ENCODE measurements at regions not wholly inside any gene's neighbourhood (a gene's known extent, or its start where the extent isn't known, plus 50 kb on each side); places are given as distances from the start of the nearest gene placed in this dataset.

DNA sequence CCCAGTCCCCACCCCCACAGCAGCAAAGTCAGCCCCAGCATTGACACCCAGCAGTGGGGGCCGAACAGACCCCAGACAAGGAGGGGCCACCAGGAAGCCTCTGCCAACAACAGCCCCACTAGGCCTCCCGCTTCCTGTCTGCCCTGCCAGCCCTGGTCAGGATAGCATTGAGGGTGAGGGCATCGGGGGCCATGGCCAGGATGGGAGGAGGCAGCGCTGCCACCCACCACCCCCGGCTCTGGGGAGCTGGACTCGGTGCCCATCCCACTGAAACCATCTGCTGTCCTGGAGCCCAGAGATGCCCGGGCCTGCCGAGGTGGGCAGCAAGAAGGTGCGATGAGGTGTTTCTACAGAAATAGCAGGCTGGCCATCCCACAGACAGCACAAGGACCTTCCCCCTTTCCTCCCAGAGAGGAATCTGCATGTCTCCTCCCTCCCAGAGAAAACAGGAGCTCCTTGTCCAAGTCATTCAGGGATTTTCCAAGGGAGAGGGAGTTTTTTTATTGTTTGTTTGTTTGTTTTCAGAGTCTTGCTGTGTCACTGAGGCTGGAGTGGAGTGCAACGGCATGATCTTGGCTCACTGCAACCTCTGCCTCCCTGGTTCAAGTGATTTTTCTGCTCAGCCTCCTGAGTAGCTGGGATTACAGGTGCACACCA lies 62.1 kb upstream of the BHLHE23 start:
- ChIA-PET POLR2A (no interaction called here), CTCF (no interaction called here)
- Mint-ChIP-seq H3K4me3 (no peak overlapping the region), H3K4me1 (peaks cover 4% of the 10 kb centered on the region), H3K9me3 (no peaks in the 10 kb centered on the region), H3K36me3 (ENCODE audit: low read depth) (no peaks in the 10 kb centered on the region), H3K27me3 (peaks cover 31% of the 10 kb centered on the region), H3K27ac (no peak overlapping the region)
- intact Hi-C loops (cut with micrococcal nuclease): no loop called here
- no peak for TF ChIP-seq CTCF (IDR thresholded peaks at IDR 0.05)
- ATAC-seq (ENCODE audit: low read depth): no peak
- no peak for DNase-seq

GRCh38 chr20:63067721-63068560 lies 61.2 kb upstream of the BHLHE23 start:
- CTCF ChIA-PET: no interaction called here
- intact Hi-C loops (cut with micrococcal nuclease): no loop called here
- Mint-ChIP-seq H3K36me3 (ENCODE audit: low read depth) (no peaks in the 10 kb centered on the region), H3K27ac (no peak overlapping the region), H3K27me3 (peaks cover 31% of the 10 kb centered on the region), H3K9me3 (no peaks in the 10 kb centered on the region), H3K4me3 (no peak overlapping the region), H3K4me1 (peaks cover 4% of the 10 kb centered on the region)
- POLR2A ChIA-PET: no interaction called here
- DNase-seq: no peak
- no peak for TF ChIP-seq CTCF (IDR thresholded peaks at IDR 0.05)
- no peak for ATAC-seq (ENCODE audit: low read depth)

- no peak for TF ChIP-seq CTCF (IDR thresholded peaks at IDR 0.05)
- DNase-seq: no peak
Measured at GRCh38 chr20:63067266-63067635, 60.5 kb upstream of the BHLHE23 start.

DNA sequence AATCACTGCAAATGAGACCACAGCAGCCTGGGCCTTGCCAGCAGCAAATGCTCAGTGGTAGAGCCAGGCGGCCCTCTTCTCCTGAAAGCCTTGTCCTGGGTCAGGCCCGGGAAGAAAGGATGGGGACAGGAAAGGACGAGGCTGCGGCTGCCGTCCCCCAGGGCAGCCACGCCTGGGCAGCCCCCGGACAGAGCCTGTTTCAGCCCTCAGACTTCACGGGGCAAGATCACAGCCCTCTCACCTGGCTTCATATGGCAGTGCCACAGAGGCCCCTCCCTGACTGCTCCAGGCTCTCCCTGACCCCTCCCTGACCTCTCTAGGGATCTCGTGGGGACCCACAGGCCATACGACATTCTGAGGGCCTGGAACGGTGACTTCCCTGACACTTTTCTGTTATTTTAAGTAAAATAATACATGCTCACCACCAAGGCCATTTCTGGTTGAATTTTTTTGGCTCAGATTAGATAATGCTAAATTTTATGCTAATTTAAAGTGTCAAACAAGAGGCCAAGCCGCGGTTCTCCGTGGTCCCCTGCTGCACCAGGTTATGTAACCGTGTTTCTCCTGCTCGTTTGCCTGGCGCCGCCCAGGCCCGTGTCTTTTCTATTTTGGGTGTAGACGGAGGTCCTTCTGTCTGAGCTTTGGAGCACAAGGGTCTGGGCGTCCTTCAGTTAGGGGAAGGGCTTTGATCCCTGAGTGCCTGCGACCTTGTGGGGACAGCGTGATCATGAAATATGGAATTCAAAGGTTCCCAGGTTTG lies 59.9 kb upstream of the BHLHE23 start:
- Mint-ChIP-seq H3K4me3 (no peak overlapping the region), H3K27me3 (peaks cover 31% of the 10 kb centered on the region), H3K4me1 (peaks cover 2% of the 10 kb centered on the region), H3K27ac (no peak overlapping the region), H3K9me3 (no peaks in the 10 kb centered on the region), H3K36me3 (ENCODE audit: low read depth) (no peaks in the 10 kb centered on the region)
- intact Hi-C loops (cut with micrococcal nuclease): no loop called here
- POLR2A ChIA-PET: no interaction called here
- CTCF ChIA-PET: no interaction called here
- DNase-seq (no peak), ATAC-seq (ENCODE audit: low read depth) (no peak)
- no peak for TF ChIP-seq CTCF (IDR thresholded peaks at IDR 0.05)

More at GRCh38 chr20:63067266-63067635, 60.5 kb upstream of the BHLHE23 start:
- ATAC-seq (ENCODE audit: low read depth): no peak
- POLR2A ChIA-PET: no interaction called here
- CTCF ChIA-PET: no interaction called here
- Mint-ChIP-seq H3K4me1 (peaks cover 2% of the 10 kb centered on the region), H3K9me3 (no peaks in the 10 kb centered on the region), H3K27me3 (peaks cover 31% of the 10 kb centered on the region), H3K36me3 (ENCODE audit: low read depth) (no peaks in the 10 kb centered on the region), H3K27ac (no peak overlapping the region), H3K4me3 (no peak overlapping the region)
- intact Hi-C loops (cut with micrococcal nuclease): no loop called here

- TF ChIP-seq CTCF (IDR thresholded peaks at IDR 0.05): no peak
- no peak for DNase-seq
- peaks cover 27% of the 10 kb centered on the region for H3K27me3 Mint-ChIP-seq
- POLR2A ChIA-PET: no interaction called here
- no peaks in the 10 kb centered on the region for H3K9me3 Mint-ChIP-seq
- H3K4me1 Mint-ChIP-seq: no peaks in the 10 kb centered on the region
- H3K36me3 Mint-ChIP-seq (ENCODE audit: low read depth): no peaks in the 10 kb centered on the region
- ATAC-seq (ENCODE audit: low read depth): no peak
- CTCF ChIA-PET: no interaction called here
- H3K4me3 Mint-ChIP-seq: no peak overlapping the region
- intact Hi-C loops (cut with micrococcal nuclease): no loop called here
- H3K27ac Mint-ChIP-seq: no peak overlapping the region
Measured at GRCh38 chr20:63065911-63066310, 59.1 kb upstream of the BHLHE23 start.
